Astrocyte (in vitro differentiated cells and primary cell): ENCODE measurements at regions not wholly inside any gene's neighbourhood (a gene's known extent, or its start where the extent isn't known, plus 50 kb on each side); places are given as distances from the start of the nearest gene placed in this dataset.

Source experiments
- CTCF ChIP-seq: IDR thresholded peaks from 2 replicates; pipeline ENCODE4 v1.5.1; 2011; ENCODE audit warnings: low read depth, mild to moderate bottlenecking, inconsistent platforms, low read length, moderate library complexity; ENCODE audit not compliant: insufficient read depth
- EZH2 ChIP-seq: IDR thresholded peaks from 2 replicates; pipeline ENCODE4 v1.6.1; 2012; ENCODE audit warnings: mild to moderate bottlenecking, low read length, inconsistent platforms; ENCODE audit not compliant: insufficient read depth

- no peak for TF ChIP-seq EZH2
- TF ChIP-seq CTCF, result no peak
Measured at GRCh38 chr16:59440502-59440901, 706.4 kb upstream of the GOT2 start.
